DMS114 treated with DMSO at 0.1 percent for 48 hours (cell line): ENCODE measurements at regions not wholly inside any gene's neighbourhood (a gene's known extent, or its start where the extent isn't known, plus 50 kb on each side); places are given as distances from the start of the nearest gene placed in this dataset.
A peak's percentile ranks its signal among the peaks of the same experiment; 100 is the strongest.

Source experiments
- DNase-seq: peaks from one replicate; lab custom pipeline; 2025; ENCODE audit not compliant: unreplicated experiment; lab: John Stamatoyannopoulos, UW

DNA sequence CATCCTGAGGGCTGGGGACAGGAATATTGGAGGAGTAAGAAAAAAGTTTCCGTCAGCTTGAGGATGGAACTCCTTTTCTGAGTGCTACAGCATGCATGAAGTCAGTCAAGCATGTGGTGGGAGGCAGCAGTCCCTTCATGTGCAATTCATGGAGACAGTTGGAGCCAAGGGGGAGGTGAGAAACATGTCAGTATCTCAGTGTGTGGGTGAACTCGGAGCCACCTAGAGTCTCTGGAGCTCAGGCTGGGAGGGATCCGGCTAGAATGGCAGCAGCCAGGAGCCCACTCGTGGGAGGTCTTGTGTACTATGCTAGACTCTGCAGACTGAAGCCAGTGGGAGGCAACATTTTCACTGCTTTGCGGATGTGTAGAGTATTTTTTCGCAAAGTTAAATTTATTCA is 60.3 kb downstream of the AVPR1A start:
- no peak for DNase-seq

DNA sequence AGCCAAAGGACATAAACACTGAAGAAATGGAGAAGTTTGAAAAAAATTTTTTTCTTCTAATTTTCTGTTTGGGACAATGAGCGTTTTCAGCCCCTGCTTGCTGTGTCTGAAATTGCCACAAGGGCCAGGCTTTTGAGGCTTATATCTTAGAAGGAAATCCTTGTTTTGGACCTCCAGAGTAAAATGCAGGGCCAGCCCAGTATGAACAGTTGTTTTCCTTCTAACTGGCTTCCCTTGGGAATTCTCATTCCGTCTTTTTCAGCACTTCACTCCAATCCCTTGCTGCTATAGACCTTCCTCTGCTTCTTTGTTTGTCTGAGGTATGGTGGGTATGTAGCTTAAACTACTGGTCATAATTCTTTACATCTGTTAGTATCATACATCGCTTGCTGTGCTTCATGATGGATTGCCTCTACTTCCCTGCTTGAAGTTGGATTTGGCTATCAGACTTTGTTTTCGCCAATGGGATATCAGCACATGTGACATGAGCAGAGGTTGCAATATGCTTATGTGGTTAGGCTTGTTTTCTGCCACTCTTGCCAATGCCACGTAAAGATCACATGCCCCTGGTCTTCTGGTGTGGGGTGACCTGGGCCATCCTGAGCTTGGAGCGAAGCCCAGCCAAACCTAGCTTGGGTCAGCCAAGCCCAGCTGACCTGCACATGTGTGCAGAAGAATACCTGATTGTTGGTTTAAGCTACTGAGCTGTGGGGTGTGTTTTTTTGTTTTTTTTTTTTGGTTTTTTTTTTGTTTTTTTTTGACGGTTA is 64.7 kb downstream of the AVPR1A start:
- no peak for DNase-seq

DNA sequence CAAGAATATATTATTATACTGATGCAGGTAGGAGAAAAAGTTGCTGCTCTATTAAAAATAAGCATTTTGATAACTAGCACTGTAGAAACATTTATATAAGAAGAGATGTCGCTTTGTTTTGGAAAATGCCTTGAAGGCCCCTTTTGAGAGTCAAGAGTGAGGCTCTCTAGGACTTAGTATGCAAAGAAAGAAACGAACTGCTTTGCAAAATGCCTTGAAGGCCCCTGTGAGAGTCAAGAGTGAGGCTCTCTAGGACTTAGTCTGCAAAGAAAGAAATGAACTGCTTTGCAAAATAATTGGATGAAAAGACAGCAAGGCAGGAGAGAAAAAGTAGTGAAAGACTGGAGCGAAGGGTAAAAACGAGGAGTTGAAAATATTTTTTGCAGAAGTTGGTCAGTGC is 65.9 kb downstream of the AVPR1A start:
- DNase-seq: no peak

GRCh38 chr12:63084501-63084900 is 66.5 kb downstream of the AVPR1A start:
- no peak for DNase-seq

DNA sequence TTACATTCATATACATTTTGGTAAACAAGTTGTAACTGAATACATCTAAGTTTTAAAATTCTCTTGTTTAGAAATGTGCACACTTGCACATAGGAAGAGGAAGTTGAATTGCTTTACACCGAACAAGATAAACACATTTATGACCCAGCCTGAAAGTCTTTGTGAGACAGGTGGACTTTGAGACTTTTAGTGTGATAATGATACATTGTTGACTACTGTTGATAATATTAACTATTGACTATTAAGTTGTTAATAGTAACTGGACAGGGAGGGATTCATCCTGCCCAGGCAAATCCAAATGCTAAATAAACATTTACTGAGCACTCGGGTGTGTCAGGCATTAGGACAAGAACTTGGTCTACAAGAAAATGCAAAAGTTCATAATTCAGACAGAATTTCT is 68.0 kb downstream of the AVPR1A start:
- DNase-seq: no peak

DNA sequence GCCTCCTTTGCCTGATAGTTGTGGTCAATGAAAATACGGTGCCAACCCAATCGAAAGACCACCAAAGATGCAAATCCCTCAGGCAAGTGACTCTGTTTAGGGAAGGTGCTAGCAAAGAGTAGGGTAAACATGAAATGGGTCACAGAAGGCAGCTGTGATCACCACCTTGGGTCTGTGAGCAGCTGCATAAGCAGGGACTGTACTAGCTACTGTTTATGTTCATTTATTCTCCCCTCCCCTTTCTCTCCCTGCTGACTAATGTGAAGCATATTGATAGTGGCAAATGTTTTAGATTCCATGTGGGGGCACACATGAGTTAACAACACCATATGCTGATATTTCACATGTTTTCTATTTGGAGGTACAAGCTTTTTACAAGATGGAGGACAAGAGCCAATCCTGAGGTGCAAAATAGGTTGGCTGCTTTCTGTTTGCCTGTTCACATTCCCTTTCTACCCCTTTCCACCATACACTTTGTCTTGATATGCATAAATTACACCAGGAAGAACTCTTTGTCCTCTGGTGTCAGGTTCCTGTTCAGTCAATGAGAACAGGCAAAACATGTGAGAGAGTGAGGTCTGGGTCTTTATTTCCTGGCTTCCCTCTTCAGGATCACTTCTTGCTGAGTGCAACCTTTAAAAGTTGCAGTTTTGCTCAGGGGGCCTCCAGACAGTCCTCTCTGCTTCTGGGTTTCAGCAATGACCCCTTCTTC is 71.1 kb downstream of the AVPR1A start:
- DNase-seq: no peak

DNA sequence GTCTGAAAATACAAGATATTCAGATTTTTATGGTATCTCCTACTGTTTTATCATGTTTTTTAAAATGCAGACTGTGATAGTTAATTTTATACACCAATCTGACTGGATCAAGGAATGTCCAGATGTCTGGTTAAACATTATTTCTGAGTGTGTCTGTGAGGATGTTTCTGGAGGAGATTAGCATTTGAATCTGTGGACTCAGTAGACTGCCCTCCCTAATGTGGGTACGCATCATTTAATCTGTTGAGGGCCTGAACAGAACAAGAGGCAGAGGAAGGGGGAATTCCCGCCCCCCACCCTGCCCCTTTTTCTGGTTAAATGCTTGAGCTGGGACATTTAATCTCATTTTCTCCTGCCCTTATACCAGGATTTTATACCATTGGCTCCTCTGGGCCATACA is 72.1 kb downstream of the AVPR1A start:
- DNase-seq: no peak

DNA sequence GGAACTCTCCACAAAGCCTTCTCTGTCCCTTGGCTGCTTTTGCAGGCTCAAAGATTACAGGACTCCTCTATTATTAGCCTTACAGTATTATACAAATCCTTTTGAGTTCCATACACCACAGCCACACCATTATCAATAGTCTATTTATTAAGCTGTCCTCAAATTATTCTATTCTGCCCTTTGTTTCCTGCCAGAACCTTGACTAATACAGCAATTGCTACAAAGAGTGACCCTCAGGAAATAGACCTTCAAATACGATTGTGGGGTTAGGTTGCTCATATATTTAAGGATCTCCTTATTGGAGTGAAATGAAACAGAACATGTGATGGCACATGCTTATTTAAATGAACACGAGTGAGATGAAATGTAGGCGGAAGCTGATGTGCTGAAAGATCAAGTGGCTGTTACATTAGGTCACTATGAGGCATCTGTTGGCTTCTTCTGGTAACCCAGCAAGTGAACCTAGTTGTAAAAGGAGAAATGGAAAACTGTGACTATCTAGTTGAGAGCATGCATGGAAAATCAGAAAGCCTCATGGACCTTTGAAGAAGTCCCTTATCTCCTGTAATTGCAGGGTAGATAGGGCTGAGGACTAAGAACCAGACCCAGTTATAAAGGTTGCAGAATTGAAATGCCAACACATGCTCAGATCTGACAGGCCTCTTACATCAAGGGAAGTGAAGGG is 75.5 kb downstream of the AVPR1A start:
- no peak for DNase-seq

DNA sequence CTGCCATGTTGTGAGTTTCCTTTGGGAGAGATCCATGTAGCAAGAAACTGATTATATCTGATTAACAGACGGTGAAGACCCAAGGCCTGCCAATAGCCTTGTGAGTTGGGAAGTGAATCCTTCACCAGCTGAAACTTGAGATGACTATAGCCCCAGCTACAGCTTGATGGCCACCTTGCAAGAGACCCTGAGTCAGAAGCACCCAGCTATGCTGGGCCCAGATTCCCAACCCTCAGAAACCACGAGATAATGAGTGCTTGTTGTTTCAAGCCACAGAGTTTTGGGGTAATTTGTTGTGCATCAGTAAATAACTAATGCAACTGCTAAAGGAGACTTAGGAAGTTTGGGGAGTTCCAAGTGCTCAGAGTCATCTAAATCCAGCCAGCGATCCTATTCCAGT is 80.3 kb downstream of the AVPR1A start:
- no peak for DNase-seq

GRCh38 chr12:63069860-63070617 is 81.0 kb downstream of the AVPR1A start:
- DNase-seq: no peak

- DNase-seq: peak; percentile 53
These were observed 82.1 kb downstream of the AVPR1A start for GRCh38 chr12:63068857-63069442.

DNA sequence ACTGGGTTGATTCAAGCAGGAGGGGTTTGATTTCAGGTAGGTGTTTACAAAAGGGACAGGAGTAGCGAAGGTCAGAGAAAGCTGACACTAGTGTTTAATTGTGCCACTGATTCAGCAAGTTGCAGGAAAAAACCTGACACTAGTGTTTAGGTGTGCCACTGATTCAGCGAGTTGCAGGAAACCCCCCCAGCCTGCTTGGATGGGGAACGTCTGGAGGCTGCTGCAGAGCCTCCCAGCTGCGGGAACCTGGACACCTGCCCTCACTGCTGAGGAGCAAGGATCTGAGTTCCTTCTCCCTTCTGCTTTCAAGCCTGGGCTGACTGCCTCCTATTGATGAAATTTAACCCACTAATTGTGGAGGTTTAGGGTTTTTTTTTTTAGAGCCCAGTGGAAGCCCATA is 84.2 kb downstream of the AVPR1A start:
- no peak for DNase-seq

DNA sequence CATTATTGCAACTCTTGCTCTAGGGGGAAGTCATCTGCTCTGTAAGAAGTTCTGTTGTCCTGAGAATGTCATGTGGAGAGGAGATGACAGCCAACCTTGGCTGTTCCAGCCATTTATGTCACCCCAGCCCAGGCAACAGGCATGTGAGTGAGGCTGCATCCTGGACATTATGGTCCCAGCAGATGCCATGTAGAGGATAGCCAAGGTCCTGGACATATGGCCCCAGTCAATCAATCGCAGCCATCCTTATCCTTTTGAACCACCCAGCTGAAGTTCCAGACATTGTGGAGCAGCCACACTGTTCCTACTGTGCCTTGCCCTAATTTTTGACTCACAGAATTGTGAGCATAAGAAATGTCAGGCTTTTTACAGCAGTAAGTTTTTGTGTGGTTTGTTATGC is 84.9 kb downstream of the AVPR1A start:
- no peak for DNase-seq

- no peak for DNase-seq
These were observed 86.9 kb downstream of the AVPR1A start for GRCh38 chr12:63064080-63064479.

- no peak for DNase-seq
These were observed 94.4 kb downstream of the AVPR1A start for GRCh38 chr12:63056649-63057048.

DNA sequence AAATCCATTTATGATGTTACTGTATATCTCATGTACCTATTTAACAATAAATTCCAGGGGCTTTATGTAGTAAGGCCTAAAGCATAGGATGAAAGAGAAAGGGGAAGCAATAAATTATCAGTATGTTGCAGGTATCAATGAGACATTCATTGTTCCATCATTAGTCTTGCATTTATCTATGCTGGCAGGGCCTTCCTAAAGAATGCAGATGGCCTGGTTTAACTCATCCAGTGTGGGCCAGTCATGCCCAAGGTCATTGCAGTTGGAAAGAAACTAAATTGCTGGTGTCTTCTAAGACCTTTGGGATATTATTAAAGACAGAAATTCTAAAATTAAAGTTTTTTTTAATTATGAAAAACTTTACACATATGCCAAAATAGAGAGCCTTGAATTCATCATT is 98.3 kb downstream of the AVPR1A start:
- DNase-seq: no peak

DNA sequence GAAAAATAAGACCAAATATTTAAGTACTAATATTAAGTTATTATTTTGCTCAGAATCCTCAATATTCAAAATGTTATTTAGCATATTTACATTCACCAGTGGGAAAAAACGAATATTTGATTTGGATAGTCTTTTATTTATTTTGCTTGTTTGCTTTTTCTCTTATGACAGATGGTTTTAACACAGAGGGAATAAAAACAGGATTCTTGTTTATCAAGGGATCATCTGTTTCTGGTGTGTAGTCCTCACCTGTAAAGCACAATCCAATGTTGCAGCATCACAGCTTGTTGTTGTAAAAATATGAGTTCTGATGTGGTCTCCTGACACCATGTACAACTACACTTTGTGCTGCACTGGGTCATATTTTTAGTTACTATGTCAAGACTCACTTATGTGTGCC is 103.9 kb downstream of the AVPR1A start:
- no peak for DNase-seq

DNA sequence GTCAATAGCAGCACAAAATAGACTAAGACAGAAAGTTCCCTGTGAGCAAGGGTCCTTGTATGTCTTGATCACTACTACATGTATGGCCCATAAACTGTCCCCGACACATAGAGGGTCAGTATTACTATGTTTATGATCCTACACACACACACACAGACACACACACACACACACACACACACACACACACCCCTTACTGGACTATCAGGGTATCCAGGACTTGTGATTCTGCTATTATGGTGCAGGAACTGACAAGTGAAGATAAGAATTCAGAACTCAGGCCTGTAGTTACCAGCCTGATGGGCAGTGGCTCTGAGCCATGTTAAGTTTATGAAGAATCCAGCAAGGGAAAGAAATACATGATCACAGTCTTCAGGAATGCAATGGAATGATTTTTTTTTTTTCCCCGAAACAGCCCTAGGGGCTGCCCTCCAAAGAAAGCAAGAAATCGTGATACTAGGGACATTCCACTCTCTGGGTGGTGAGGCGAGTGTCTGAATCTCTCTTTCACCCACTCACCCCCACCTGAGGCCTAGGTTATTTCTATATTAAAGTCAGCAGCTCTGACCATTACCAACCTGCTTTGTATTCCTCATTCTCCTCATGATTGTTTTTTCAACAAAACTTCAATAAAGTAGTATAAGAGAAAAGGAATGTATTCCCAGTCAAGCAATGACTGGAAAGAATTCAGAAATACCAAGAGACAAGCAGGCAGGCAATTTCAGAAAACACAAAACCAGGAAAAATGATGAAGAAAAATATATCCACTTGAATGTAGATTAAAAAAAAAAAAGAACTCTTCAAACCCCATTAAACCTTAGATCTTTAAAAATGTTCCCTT is 105.8 kb downstream of the AVPR1A start:
- DNase-seq: no peak

DNA sequence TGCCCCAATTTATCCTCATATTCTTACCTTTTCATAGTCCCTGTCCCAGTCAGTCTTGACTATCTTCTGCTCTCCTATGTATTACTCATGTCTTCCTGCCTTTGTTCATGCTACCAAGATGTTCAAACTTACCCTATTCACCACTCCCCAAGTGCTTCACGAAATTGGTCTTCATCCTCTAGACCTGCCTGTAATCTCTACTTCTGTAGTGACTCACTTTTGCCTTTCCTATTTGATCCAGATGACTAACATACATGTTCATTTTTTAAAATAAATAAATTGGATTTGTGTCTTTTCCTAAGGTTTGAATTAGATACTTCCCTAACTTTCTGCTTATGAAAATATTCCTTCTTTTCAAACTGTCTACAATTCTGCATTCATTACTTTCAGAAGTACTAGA is 107.7 kb upstream of the PPM1H start:
- DNase-seq: no peak

DNA sequence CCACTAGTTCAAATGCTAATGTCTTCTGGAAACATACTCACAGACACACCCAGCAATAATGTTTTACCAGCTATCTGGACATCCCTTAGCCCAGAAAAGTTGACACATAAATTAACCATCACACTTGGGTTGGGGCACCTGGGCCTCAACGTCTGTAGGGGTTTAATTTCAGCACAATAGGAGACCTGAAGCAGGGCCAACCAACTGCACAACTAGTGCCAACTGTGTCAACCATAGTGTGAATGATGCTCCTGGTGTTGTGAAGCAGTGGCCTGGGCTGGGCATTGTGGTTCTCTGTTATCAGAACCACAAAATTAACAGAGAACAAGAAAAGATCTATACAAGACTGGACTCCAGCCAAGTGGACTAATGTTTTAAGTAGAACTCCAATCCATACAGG is 106.7 kb upstream of the PPM1H start:
- no peak for DNase-seq
